ENCODE measurements at regions not wholly inside any gene's neighbourhood (a gene's known extent, or its start where the extent isn't known, plus 50 kb on each side); places are given as distances from the start of the nearest gene placed in this dataset.
A peak's percentile ranks its signal among the peaks of the same experiment; 100 is the strongest.
"Not testable (repeated sequence)": the region's sequence is repeated elsewhere in the genome, so short reads cannot be mapped to it uniquely, and the experiment has no call there.

- DNase-seq (ENCODE audit: low spot score), result not testable (repeated sequence)
Observed at GRCh38 chr14:99037326-99037725, 234.7 kb downstream of the BCL11B start.

- DNase-seq (ENCODE audit: low spot score), result no peak
Observed at GRCh38 chr14:99037777-99038430, 234.1 kb downstream of the BCL11B start.

DNA sequence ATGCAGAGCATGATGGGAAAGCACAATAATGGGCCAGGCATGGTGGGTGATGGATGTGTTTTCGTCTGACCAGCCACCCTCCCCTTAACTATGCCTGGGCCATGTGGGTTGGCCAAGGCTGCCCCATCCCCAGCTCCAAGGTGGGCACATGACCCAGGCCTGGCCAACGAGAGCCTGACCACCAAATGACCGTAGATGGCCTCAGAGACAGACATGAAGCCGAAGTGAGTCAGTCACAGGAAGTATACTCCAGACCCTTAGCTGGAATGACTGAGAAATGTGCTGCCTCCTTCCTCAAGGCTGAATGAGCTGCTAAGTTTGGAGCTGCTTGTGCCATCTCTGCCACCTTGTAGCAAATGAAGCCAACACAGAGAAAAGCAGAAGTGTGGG is 233.6 kb downstream of the BCL11B start:
- no peak for DNase-seq (ENCODE audit: low spot score)

- DNase-seq (ENCODE audit: low spot score), result no peak
Observed at GRCh38 chr14:99039331-99040041, 232.5 kb downstream of the BCL11B start.

DNA sequence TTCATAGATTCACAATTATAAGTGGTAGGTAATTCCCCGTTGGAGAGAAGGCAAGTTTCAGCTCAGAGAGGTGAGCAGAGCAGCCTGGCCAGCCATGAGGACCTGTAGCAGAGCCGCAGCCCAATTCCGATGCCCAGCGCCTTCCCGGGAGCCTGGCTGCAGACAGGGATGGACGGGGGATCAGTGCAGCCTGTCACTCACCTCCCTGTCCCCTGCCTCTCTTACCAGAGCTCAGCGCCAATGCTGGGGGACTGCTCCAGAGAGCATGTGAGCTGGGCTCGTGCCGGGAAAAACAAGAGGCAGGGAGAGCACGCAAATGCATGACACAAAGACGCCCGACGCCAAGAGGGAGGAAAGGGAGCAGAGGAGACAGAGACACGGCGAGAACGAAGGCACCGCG is 231.9 kb downstream of the BCL11B start:
- DNase-seq (ENCODE audit: low spot score), result no peak

- no peak for DNase-seq (ENCODE audit: low spot score)
Observed at GRCh38 chr14:99040711-99041110, 231.3 kb downstream of the BCL11B start.

- DNase-seq (ENCODE audit: low spot score), result no peak
Observed at GRCh38 chr14:99041141-99041819, 230.7 kb downstream of the BCL11B start.

- DNase-seq (ENCODE audit: low spot score), result no peak
Observed at GRCh38 chr14:99041820-99042174, 230.2 kb downstream of the BCL11B start.

GRCh38 chr14:99042381-99043266 is 229.4 kb downstream of the BCL11B start:
- no peak for DNase-seq (ENCODE audit: low spot score)

DNA sequence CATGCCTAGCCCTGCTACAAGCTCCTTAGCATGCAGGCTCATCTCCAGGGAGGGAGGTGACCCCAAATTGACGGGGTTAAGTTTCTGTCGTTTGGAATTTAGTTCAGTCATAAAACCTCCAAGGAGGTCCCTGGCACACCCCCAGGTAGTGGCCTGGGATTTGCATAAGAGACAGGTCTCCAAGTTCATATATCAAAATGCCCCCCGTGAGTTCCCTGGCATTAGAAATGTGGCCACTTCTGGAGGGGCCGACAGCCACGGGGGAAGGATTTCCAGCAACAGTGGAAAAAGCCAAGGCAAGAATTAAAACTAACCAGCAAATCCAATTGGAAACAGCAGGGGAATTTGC is 228.8 kb downstream of the BCL11B start:
- no peak for DNase-seq (ENCODE audit: low spot score)

DNA sequence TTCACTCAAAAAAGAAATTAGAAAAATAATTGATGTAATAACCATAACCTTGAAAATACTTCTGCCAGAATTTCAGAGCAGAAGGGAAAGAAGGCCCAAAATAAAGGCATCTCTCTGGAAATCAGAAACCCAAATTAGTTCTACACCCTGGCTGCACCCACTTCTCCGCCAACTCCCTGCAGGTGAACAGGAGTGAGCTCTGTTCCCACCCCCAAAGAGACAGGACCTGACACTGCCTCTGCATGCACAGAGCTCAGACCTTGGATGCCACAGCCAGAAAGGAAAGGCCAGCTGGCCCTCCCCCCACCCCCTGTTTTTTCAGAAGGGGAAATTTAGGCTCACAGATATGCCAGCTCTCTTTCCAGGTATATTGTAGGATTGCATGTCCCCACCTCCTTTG is 228.2 kb downstream of the BCL11B start:
- no peak for DNase-seq (ENCODE audit: low spot score)

GRCh38 chr14:99047441-99048031 is 224.5 kb downstream of the BCL11B start:
- peak; percentile 27 for DNase-seq (ENCODE audit: low spot score)

DNA sequence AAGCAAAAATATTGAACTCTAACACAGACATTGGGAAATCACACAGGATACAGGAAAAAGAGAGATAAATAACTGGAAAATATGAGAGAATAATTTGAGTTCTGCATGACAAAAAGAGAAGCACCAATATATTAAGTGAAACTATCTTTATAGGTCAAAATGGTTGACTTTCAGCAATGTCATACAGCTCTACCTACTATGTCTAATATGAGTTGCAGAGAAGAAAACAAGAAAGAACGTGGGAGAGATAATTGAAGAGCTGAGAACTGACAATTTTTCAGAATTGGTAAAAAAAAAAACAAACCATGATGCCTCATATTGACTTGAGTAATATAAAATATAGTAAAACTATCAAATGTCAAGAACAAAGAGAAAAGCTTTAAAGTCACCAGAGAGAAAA is 221.7 kb downstream of the BCL11B start:
- DNase-seq (ENCODE audit: low spot score), result no peak

GRCh38 chr14:99052467-99052866 is 219.5 kb downstream of the BCL11B start:
- DNase-seq (ENCODE audit: low spot score), result no peak

GRCh38 chr14:99055019-99055418 is 217.0 kb downstream of the BCL11B start:
- no peak for DNase-seq (ENCODE audit: low spot score)

DNA sequence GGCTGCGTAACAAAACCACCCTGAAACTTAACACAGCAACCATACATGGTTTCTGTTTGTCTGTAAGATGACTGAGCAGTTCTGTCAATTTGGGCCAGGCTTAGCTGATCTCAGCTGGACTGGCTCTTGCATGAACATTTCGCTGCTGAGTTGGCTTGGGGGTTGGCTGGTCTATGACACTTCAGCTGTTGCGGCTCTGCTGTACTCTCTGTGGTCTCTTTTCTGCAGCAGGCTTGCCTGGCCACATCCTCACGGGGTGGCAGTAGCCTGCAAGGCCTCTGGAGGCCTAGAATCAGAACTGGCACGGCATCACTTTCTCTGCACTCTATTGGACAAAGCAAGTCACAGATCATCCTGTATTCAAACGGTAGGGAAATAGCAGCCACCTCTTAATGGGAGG is 216.2 kb downstream of the BCL11B start:
- DNase-seq (ENCODE audit: low spot score), result no peak

- DNase-seq (ENCODE audit: low spot score), result no peak
Observed at GRCh38 chr14:99057576-99058083, 214.4 kb downstream of the BCL11B start.

DNA sequence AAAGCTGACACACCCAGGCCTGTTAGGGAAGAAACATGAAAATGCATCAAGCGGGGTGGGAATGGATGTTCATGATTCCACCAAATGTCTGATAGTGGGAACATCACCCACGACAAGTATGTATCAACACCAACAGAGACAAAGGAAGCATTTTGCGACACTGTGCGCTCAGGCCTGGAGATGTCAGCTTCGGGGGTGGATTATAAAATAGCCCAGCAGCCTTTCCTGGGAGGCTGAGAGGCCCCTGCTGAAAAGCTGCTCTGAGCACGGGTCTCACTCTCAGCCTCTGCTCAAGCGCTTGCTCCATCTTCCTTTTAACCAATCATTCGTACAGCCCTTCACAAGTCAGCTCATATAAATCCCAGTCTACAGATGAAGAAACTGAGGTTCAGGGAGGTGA is 213.5 kb downstream of the BCL11B start:
- no peak for DNase-seq (ENCODE audit: low spot score)

- DNase-seq (ENCODE audit: low spot score), result no peak
Observed at GRCh38 chr14:99062216-99062615, 209.8 kb downstream of the BCL11B start.

- no peak for DNase-seq (ENCODE audit: low spot score)
Observed at GRCh38 chr14:99062772-99063418, 209.1 kb downstream of the BCL11B start.

DNA sequence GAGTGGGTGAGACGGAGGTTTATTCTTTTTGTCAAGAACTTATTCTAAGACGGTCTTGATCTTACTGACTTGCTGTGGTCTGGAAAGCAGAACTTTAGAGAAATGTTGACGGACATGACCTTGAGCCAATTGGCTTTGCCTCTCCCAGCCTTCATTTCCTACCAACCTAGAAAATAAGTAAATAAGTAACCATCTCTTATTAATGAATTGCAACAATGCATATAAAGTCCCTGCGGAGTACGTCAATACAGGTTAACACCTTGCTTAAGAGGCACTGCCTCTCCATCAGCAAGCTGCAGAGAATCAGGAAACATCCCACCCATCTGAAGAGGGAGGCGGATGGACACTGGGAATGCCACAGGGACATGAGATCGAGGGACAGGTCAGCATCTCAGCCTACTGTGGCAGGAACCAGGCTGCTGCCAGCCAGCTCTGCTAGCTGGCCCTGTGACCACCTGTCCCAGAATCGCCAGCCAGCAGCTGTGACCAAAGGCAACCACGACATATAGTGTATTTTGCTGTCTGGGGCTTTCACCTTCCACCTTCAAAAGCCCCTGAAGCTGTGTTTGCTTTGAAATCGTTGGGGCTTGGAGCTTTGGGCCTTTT is 208.3 kb downstream of the BCL11B start:
- no peak for DNase-seq (ENCODE audit: low spot score)
